ENCODE measurements at regions not wholly inside any gene's neighbourhood (a gene's known extent, or its start where the extent isn't known, plus 50 kb on each side); places are given as distances from the start of the nearest gene placed in this dataset.
"Not testable (repeated sequence)": the region's sequence is repeated elsewhere in the genome, so short reads cannot be mapped to it uniquely, and the experiment has no call there.

- DNase-seq (ENCODE audit: low read depth), result no peak
- H3K4me3 ChIP-seq (ENCODE audit: low read depth, low read length), result no peak overlapping the region
- TF ChIP-seq CTCF (conservative IDR thresholded peaks at IDR 0.05; ENCODE audit: low read depth, low read length), result no peak
These were observed 426.9 kb downstream of the STK39 start for GRCh38 chr2:167820488-167820887.

GRCh38 chr2:167818521-167818920 lies 428.9 kb downstream of the STK39 start:
- DNase-seq (ENCODE audit: low read depth), result no peak
- no peak for TF ChIP-seq CTCF (conservative IDR thresholded peaks at IDR 0.05; ENCODE audit: low read depth, low read length)
- no peak overlapping the region for H3K4me3 ChIP-seq (ENCODE audit: low read depth, low read length)

DNA sequence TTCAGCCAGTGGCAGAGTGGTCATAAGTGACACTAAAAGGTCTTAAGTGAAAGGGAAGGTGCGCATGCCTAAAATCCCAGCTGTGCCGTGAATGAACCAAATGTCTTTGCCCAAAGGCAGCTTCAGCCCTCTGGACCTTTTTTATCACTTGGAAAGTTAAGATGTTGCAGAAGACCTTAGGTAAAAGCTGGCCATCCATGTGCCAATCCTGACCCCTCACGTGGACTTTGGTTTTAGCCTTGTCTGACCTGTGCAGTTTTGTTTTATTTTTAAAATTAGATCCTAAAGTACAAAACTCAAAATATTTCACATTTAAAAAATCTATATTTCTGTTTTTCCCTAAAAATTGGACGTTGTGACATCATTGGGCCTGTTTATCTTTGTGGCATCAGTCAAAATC lies 429.5 kb downstream of the STK39 start:
- H3K4me3 ChIP-seq (ENCODE audit: low read depth, low read length), result no peak overlapping the region
- DNase-seq (ENCODE audit: low read depth), result no peak
- no peak for TF ChIP-seq CTCF (conservative IDR thresholded peaks at IDR 0.05; ENCODE audit: low read depth, low read length)

DNA sequence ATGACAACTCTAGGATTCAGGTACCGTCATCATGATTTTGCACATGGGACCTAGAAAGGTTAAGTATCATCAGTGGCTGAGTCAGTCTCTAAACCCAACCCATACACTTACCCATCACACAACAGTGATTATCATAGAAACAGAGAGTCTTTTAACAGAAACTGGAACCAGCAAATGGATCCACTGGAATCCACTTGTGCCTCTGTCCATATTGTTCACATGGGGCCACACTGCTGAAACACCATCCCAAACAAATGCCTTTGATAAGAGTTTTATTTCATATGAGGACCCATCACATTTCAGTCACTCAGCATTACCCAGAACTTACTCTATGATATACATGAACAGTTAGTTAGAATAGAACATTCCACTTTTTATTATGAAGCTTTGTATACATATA lies 430.0 kb downstream of the STK39 start:
- no peak for DNase-seq (ENCODE audit: low read depth)
- no peak for TF ChIP-seq CTCF (conservative IDR thresholded peaks at IDR 0.05; ENCODE audit: low read depth, low read length)
- no peak overlapping the region for H3K4me3 ChIP-seq (ENCODE audit: low read depth, low read length)

DNA sequence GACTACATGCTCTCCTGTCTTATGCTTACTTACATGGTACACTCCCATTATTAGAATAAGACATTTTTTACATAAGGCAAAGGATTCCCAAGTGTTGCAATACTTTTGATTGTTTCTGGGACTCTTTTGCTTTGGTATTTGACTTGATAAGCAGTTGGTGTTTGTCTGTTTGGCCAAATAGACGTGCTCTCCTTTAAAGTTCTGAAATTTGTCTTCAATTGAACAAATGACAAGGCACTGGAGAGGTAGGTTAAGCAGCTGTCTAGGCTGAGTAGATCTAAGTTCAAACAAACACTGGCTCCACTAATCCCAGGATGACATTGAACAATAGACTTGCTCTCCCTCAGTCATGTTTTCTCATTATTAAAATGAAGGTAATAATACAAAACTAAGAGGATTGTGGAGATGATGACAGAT lies 430.5 kb downstream of the STK39 start:
- TF ChIP-seq CTCF (conservative IDR thresholded peaks at IDR 0.05; ENCODE audit: low read depth, low read length), result no peak
- DNase-seq (ENCODE audit: low read depth), result no peak
- no peak overlapping the region for H3K4me3 ChIP-seq (ENCODE audit: low read depth, low read length)

DNA sequence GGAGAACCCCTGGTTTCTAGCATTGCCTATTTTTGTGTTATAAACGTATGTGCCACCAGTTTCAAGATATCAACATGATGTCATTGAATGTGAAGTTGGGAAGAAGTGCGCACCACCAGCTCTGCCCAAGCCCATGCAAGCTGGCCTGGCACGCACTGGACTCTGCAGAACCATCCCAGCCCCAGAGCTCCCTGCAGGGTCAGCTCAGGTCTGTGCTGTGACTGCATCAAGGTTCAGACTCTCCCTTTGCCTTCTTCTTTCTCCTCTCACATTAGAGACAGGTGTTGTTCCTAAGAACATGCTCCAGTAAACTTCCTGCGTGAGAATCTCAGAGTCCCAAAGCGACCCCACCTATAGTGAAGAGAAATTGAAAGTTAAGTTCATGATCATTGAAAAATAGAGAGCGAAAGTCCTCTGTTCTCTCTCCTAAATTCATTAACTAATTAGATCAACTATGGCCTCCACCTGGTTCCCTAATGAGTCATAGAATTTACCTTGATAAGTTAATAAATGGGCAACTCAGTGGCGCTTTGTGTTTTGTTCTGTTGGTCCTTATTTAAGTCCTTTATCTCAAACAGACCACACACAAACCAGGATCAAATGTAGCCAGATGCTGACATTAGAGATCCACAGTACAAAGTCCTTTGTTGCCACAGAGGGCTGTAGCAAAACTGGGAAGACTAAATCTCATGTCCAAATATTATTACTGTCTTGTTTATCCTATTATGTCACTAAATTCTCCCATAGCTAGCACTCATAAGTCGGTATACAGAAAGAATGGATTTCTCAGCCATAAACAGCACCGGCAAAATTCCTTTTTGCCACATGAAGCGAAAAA lies 432.3 kb downstream of the STK39 start:
- no peak for DNase-seq (ENCODE audit: low read depth)
- no peak for TF ChIP-seq CTCF (conservative IDR thresholded peaks at IDR 0.05; ENCODE audit: low read depth, low read length)
- no peak overlapping the region for H3K4me3 ChIP-seq (ENCODE audit: low read depth, low read length)

- not testable (repeated sequence) for DNase-seq (ENCODE audit: low read depth); H3K4me3 ChIP-seq (ENCODE audit: low read depth, low read length)
These were observed 432.9 kb downstream of the STK39 start for GRCh38 chr2:167814482-167814880.

DNA sequence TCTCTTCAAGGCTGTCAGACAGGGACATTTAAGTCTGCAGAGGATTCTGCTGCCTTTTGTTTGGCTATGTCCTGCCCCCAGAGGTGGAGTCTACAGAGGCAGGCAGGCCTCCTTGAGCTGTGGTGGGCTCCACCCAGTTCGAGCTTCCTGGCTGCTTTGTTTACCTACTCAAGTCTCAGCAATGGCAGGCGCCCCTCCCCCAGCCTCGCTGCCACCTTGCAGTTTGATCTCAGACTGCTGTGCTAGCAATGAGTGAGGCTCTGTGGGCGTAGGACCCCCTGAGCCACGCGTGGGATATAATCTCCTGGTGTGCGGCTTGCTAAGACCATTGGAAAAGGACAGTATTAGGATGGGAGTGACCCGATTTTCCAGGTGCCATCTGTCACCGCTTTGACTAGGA lies 437.6 kb downstream of the STK39 start:
- not testable (repeated sequence) for H3K4me3 ChIP-seq (ENCODE audit: low read depth, low read length); DNase-seq (ENCODE audit: low read depth)
